Erythroblast (primary cell): ENCODE measurements at regions not wholly inside any gene's neighbourhood (a gene's known extent, or its start where the extent isn't known, plus 50 kb on each side); places are given as distances from the start of the nearest gene placed in this dataset.

Experiments
- GATA1 ChIP-seq: IDR thresholded peaks from 2 replicates; pipeline ENCODE4 v1.6.1; 2011; ENCODE audit warnings: low read depth, mild to moderate bottlenecking, control low read depth, low read length, moderate library complexity
- POLR2A ChIP-seq: IDR thresholded peaks from 2 replicates; pipeline ENCODE4 v1.6.1; 2011; ENCODE audit warnings: mild to moderate bottlenecking, low read length

DNA sequence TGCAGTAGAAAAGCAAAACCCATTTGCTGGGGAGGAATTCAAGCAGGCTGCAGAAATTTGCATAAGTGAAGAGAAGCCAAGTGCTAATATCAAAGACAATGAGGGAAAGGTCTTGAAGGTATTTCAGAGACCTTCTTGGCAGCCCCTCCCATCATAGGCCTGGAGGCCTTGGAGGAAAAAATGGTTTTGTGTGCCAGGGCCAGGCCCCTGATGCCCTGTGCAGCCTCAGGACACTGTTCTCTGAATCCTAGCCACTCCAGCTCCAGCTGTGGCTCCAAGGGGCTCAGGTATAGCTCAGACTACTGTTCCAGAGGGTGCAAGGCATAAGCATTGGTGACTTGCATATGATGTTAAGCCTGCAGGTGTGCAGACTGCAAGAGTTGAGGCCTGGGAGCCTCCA lies 463.2 kb upstream of the ATXN8OS start:
- TF ChIP-seq POLR2A (no peak), GATA1 (no peak)
